ENCODE measurements at regions not wholly inside any gene's neighbourhood (a gene's known extent, or its start where the extent isn't known, plus 50 kb on each side); places are given as distances from the start of the nearest gene placed in this dataset.

- DNase-seq (ENCODE audit: low read depth), result no peak
- no peak for TF ChIP-seq CTCF (IDR thresholded peaks at IDR 0.05; ENCODE audit: insufficient read depth, low read length)
- H3K4me3 ChIP-seq (ENCODE audit: low read depth, low read length), result no peak overlapping the region
These were observed 58.9 kb upstream of the RAI2 start for GRCh38 chrX:17919896-17920446.

- no peak for TF ChIP-seq CTCF (IDR thresholded peaks at IDR 0.05; ENCODE audit: insufficient read depth, low read length)
- no peak overlapping the region for H3K4me3 ChIP-seq (ENCODE audit: low read depth, low read length)
- no peak for DNase-seq (ENCODE audit: low read depth)
These were observed 57.0 kb upstream of the RAI2 start for GRCh38 chrX:17917945-17918577.

GRCh38 chrX:17913801-17914200 is 52.7 kb upstream of the RAI2 start:
- H3K4me3 ChIP-seq (ENCODE audit: low read depth, low read length), result no peak overlapping the region
- no peak for TF ChIP-seq CTCF (IDR thresholded peaks at IDR 0.05; ENCODE audit: insufficient read depth, low read length)
- DNase-seq (ENCODE audit: low read depth), result no peak
